ENCODE measurements at regions not wholly inside any gene's neighbourhood (a gene's known extent, or its start where the extent isn't known, plus 50 kb on each side); places are given as distances from the start of the nearest gene placed in this dataset.

GRCh38 chr6:54013966-54014365 lies 97.3 kb upstream of the MLIP start:
- intact Hi-C loops (cut with micrococcal nuclease; ENCODE audit: unreplicated experiment) = no loop called here
- no peaks in the 10 kb centered on the region for H3K36me3 ChIP-seq (ENCODE audit: low read depth)
- H3K4me2 ChIP-seq = no peak overlapping the region
- no peaks in the 10 kb centered on the region for H3K27me3 ChIP-seq (ENCODE audit: insufficient read depth, low read depth)
- no peaks in the 10 kb centered on the region for H3K79me2 ChIP-seq (ENCODE audit: low read depth)
- no peaks in the 10 kb centered on the region for H3K9me2 ChIP-seq (ENCODE audit: insufficient read depth)
- POLR2A ChIA-PET (ENCODE audit: unreplicated experiment) = interaction anchor here (0.6 kb wide), 1 partner anchor 57 kb away, joined by 5 read pairs; no protein-coding TSS in a partner anchor
- BruUV-seq (replicated peaks) = no TSS peak
- H3K9me3 ChIP-seq (ENCODE audit: insufficient read depth, low read depth) = no peaks in the 10 kb centered on the region
- H3F3A ChIP-seq (ENCODE audit: insufficient read depth, low read depth) = no peaks in the 10 kb centered on the region
- no peak overlapping the region for H2AFZ ChIP-seq
- H3K4me1 ChIP-seq (replicated peaks; ENCODE audit: insufficient read depth) = peaks cover 12% of the 10 kb centered on the region
- H3K27ac ChIP-seq = no peak overlapping the region
- TF ChIP-seq EZH2 (IDR thresholded peaks at IDR 0.05; ENCODE audit: low read depth) (no peak), CTCF (conservative IDR thresholded peaks at IDR 0.05) (no peak)
- CTCF ChIA-PET = no interaction called here
- H4K20me1 ChIP-seq (ENCODE audit: insufficient read depth) = no peaks in the 10 kb centered on the region
- no peak overlapping the region for H3K4me3 ChIP-seq
- DNase-seq = no peak

GRCh38 chr6:54014440-54014839 lies 96.8 kb upstream of the MLIP start:
- intact Hi-C loops (cut with micrococcal nuclease; ENCODE audit: unreplicated experiment) = no loop called here
- H3F3A ChIP-seq (ENCODE audit: insufficient read depth, low read depth) = no peaks in the 10 kb centered on the region
- no peaks in the 10 kb centered on the region for H4K20me1 ChIP-seq (ENCODE audit: insufficient read depth)
- ChIA-PET POLR2A (ENCODE audit: unreplicated experiment) (interaction anchor here (0.6 kb wide), 1 partner anchor 57 kb away, joined by 5 read pairs; no protein-coding TSS in a partner anchor), CTCF (no interaction called here)
- BruUV-seq (replicated peaks) = no TSS peak
- no peaks in the 10 kb centered on the region for H3K79me2 ChIP-seq (ENCODE audit: low read depth)
- no peak overlapping the region for H3K4me3 ChIP-seq
- no peaks in the 10 kb centered on the region for H3K36me3 ChIP-seq (ENCODE audit: low read depth)
- no peaks in the 10 kb centered on the region for H3K27me3 ChIP-seq (ENCODE audit: insufficient read depth, low read depth)
- H2AFZ ChIP-seq = no peak overlapping the region
- TF ChIP-seq EZH2 (IDR thresholded peaks at IDR 0.05; ENCODE audit: low read depth) = no peak
- TF ChIP-seq CTCF (conservative IDR thresholded peaks at IDR 0.05) = no peak
- H3K27ac ChIP-seq = no peak overlapping the region
- H3K9me3 ChIP-seq (ENCODE audit: insufficient read depth, low read depth) = no peaks in the 10 kb centered on the region
- H3K4me1 ChIP-seq (replicated peaks; ENCODE audit: insufficient read depth) = peaks cover 12% of the 10 kb centered on the region
- H3K9me2 ChIP-seq (ENCODE audit: insufficient read depth) = no peaks in the 10 kb centered on the region
- H3K4me2 ChIP-seq = no peak overlapping the region
- DNase-seq = no peak

- Histone ChIP-seq H3K4me3 (no peak overlapping the region), H3K79me2 (ENCODE audit: low read depth) (no peaks in the 10 kb centered on the region), H3K36me3 (ENCODE audit: low read depth) (no peaks in the 10 kb centered on the region), H3K9me3 (ENCODE audit: insufficient read depth, low read depth) (peaks cover 5% of the 10 kb centered on the region; the same call in 1 of the 2 replicates), H3F3A (ENCODE audit: insufficient read depth, low read depth) (no peaks in the 10 kb centered on the region), H3K27me3 (ENCODE audit: insufficient read depth, low read depth) (no peaks in the 10 kb centered on the region), H3K27ac (no peak overlapping the region), H2AFZ (no peak overlapping the region), H3K9me2 (ENCODE audit: insufficient read depth) (no peaks in the 10 kb centered on the region), H3K4me2 (no peak overlapping the region), H3K4me1 (replicated peaks; ENCODE audit: insufficient read depth) (no peaks in the 10 kb centered on the region), H4K20me1 (ENCODE audit: insufficient read depth) (no peaks in the 10 kb centered on the region)
- ChIA-PET POLR2A (ENCODE audit: unreplicated experiment) (no interaction called here), CTCF (no interaction called here)
- BruUV-seq (replicated peaks) = no TSS peak
- no peak for DNase-seq
- intact Hi-C loops (cut with micrococcal nuclease; ENCODE audit: unreplicated experiment) = no loop called here
- TF ChIP-seq EZH2 (IDR thresholded peaks at IDR 0.05; ENCODE audit: low read depth) = no peak
- no peak for TF ChIP-seq CTCF (conservative IDR thresholded peaks at IDR 0.05)
Observed at GRCh38 chr6:54017877-54018276, 93.4 kb upstream of the MLIP start.
